ENCODE measurements at regions not wholly inside any gene's neighbourhood (a gene's known extent, or its start where the extent isn't known, plus 50 kb on each side); places are given as distances from the start of the nearest gene placed in this dataset.

- no peak overlapping the region for H3K27ac ChIP-seq
- no peaks in the 10 kb centered on the region for H3K9me3 ChIP-seq
- TF ChIP-seq POLR2A (IDR thresholded peaks at IDR 0.05) (no peak), POLR2AphosphoS5 (IDR thresholded peaks at IDR 0.05; ENCODE audit: insufficient read depth in 1 of 2, low read depth in 1 of 2) (no peak), CTCF (IDR thresholded peaks at IDR 0.05) (no peak)
- H3K36me3 ChIP-seq = no peaks in the 10 kb centered on the region
- H3K4me3 ChIP-seq = no peak overlapping the region
- no peak for DNase-seq (ENCODE audit: extremely low spot score in 2 of 2)
- intact Hi-C loops (cut with DNase I) = loop anchor here (10.0 kb wide), 1 partner anchor 420 kb away; no protein-coding TSS in a partner anchor
- no peaks in the 10 kb centered on the region for H3K27me3 ChIP-seq
- no peaks in the 10 kb centered on the region for H3K4me1 ChIP-seq
Measured at GRCh38 chr7:137165241-137165640, 178.3 kb downstream of the PTN start.

GRCh38 chr7:137164251-137164650 is 179.3 kb downstream of the PTN start:
- TF ChIP-seq CTCF (IDR thresholded peaks at IDR 0.05) = no peak
- TF ChIP-seq POLR2A (IDR thresholded peaks at IDR 0.05) = no peak
- no peak for TF ChIP-seq POLR2AphosphoS5 (IDR thresholded peaks at IDR 0.05; ENCODE audit: insufficient read depth in 1 of 2, low read depth in 1 of 2)
- intact Hi-C loops (cut with DNase I) = loop anchor here (10.0 kb wide), 1 partner anchor 421 kb away; no protein-coding TSS in a partner anchor
- DNase-seq (ENCODE audit: extremely low spot score in 2 of 2) = no peak
- Histone ChIP-seq H3K4me1 (no peaks in the 10 kb centered on the region), H3K36me3 (no peaks in the 10 kb centered on the region), H3K27me3 (no peaks in the 10 kb centered on the region), H3K9me3 (no peaks in the 10 kb centered on the region), H3K4me3 (no peak overlapping the region), H3K27ac (no peak overlapping the region)

- Histone ChIP-seq H3K9me3 (no peaks in the 10 kb centered on the region), H3K4me3 (no peak overlapping the region), H3K27ac (no peak overlapping the region), H3K4me1 (no peaks in the 10 kb centered on the region), H3K36me3 (no peaks in the 10 kb centered on the region), H3K27me3 (no peaks in the 10 kb centered on the region)
- DNase-seq (ENCODE audit: extremely low spot score in 2 of 2) = no peak
- intact Hi-C loops (cut with DNase I) = loop anchor here (2.0 to 10.0 kb wide), 2 partner anchors 63 to 425 kb away; no protein-coding TSS in a partner anchor
- TF ChIP-seq CTCF (IDR thresholded peaks at IDR 0.05) (no peak), POLR2A (IDR thresholded peaks at IDR 0.05) (no peak), POLR2AphosphoS5 (IDR thresholded peaks at IDR 0.05; ENCODE audit: insufficient read depth in 1 of 2, low read depth in 1 of 2) (no peak)
Measured at GRCh38 chr7:137160236-137160635, 183.3 kb downstream of the PTN start.

- H3K4me3 ChIP-seq = no peak overlapping the region
- H3K4me1 ChIP-seq = no peaks in the 10 kb centered on the region
- intact Hi-C loops (cut with DNase I) = no loop called here
- DNase-seq (ENCODE audit: extremely low spot score in 2 of 2) = no peak
- no peak overlapping the region for H3K27ac ChIP-seq
- TF ChIP-seq POLR2AphosphoS5 (IDR thresholded peaks at IDR 0.05; ENCODE audit: insufficient read depth in 1 of 2, low read depth in 1 of 2) = no peak
- TF ChIP-seq POLR2A (IDR thresholded peaks at IDR 0.05) = no peak
- TF ChIP-seq CTCF (IDR thresholded peaks at IDR 0.05) = no peak
- no peaks in the 10 kb centered on the region for H3K36me3 ChIP-seq
- H3K9me3 ChIP-seq = no peaks in the 10 kb centered on the region
- no peaks in the 10 kb centered on the region for H3K27me3 ChIP-seq
Measured at GRCh38 chr7:137157256-137157655, 186.3 kb downstream of the PTN start.

GRCh38 chr7:137151690-137152052 is 191.9 kb downstream of the PTN start:
- intact Hi-C loops (cut with DNase I) = no loop called here
- Histone ChIP-seq H3K36me3 (no peaks in the 10 kb centered on the region), H3K27me3 (no peaks in the 10 kb centered on the region), H3K27ac (no peak overlapping the region), H3K4me1 (no peaks in the 10 kb centered on the region), H3K4me3 (no peak overlapping the region), H3K9me3 (no peaks in the 10 kb centered on the region)
- no peak for DNase-seq (ENCODE audit: extremely low spot score in 2 of 2)
- no peak for TF ChIP-seq POLR2A (IDR thresholded peaks at IDR 0.05)
- TF ChIP-seq CTCF (IDR thresholded peaks at IDR 0.05) = no peak
- no peak for TF ChIP-seq POLR2AphosphoS5 (IDR thresholded peaks at IDR 0.05; ENCODE audit: insufficient read depth in 1 of 2, low read depth in 1 of 2)
